Activated naive CD4-positive, alpha-beta T cell treated with anti-CD3 and anti-CD28 coated beads, Interleukin-2, amount 10 ng/mL, durations not matched to agents 7 days and 5 days (primary cell): ENCODE measurements at regions not wholly inside any gene's neighbourhood (a gene's known extent, or its start where the extent isn't known, plus 50 kb on each side); places are given as distances from the start of the nearest gene placed in this dataset.

Experiments
- CTCF ChIA-PET: fragments of 350-600 bp; sonication (Branson Sonifier 250); formaldehyde crosslinking; loops from one replicate; lab custom pipeline; 2021; ENCODE audit warnings: antibody characterized with exemption; lab: Charles Lee
- DNase-seq: peaks from one replicate; pipeline ENCODE4 v3.0.0-alpha.2; 2020
- H3K27ac Mint-ChIP-seq: one replicate; pipeline ENCODE4 v1.8.0; 2021; ENCODE audit warnings: mild to moderate bottlenecking, moderate library complexity, mixed read lengths
- H3K27me3 Mint-ChIP-seq: one replicate; pipeline ENCODE4 v1.8.0; 2021; ENCODE audit warnings: mild to moderate bottlenecking, mixed read lengths
- H3K36me3 Mint-ChIP-seq: one replicate; pipeline ENCODE4 v1.8.0; 2021; ENCODE audit warnings: mixed read lengths
- H3K4me1 Mint-ChIP-seq: one replicate; pipeline ENCODE4 v1.8.0; 2021; ENCODE audit warnings: mixed read lengths
- H3K4me3 Mint-ChIP-seq: one replicate; pipeline ENCODE4 v1.8.0; 2021; ENCODE audit warnings: mild to moderate bottlenecking, moderate library complexity, mixed read lengths
- H3K9me3 Mint-ChIP-seq: one replicate; pipeline ENCODE4 v1.8.0; 2021; ENCODE audit warnings: mixed read lengths

GRCh38 chr7:83882551-83882950 lies 233.6 kb upstream of the SEMA3E start:
- Mint-ChIP-seq H3K36me3 (no peaks in the 10 kb centered on the region), H3K9me3 (no peaks in the 10 kb centered on the region), H3K4me1 (no peaks in the 10 kb centered on the region), H3K4me3 (no peak overlapping the region), H3K27me3 (no peaks in the 10 kb centered on the region), H3K27ac (no peak overlapping the region)
- DNase-seq = no peak
- CTCF ChIA-PET = no interaction called here

GRCh38 chr7:83879063-83879462 lies 230.1 kb upstream of the SEMA3E start:
- Mint-ChIP-seq H3K4me1 (no peaks in the 10 kb centered on the region), H3K27me3 (no peaks in the 10 kb centered on the region), H3K9me3 (no peaks in the 10 kb centered on the region), H3K36me3 (no peaks in the 10 kb centered on the region), H3K27ac (no peak overlapping the region), H3K4me3 (no peak overlapping the region)
- CTCF ChIA-PET = no interaction called here
- no peak for DNase-seq

GRCh38 chr7:83878614-83879013 lies 229.7 kb upstream of the SEMA3E start:
- no peaks in the 10 kb centered on the region for H3K36me3 Mint-ChIP-seq
- DNase-seq = no peak
- no peaks in the 10 kb centered on the region for H3K4me1 Mint-ChIP-seq
- no peak overlapping the region for H3K27ac Mint-ChIP-seq
- no peak overlapping the region for H3K4me3 Mint-ChIP-seq
- no peaks in the 10 kb centered on the region for H3K27me3 Mint-ChIP-seq
- CTCF ChIA-PET = no interaction called here
- no peaks in the 10 kb centered on the region for H3K9me3 Mint-ChIP-seq

- Mint-ChIP-seq H3K4me1 (no peaks in the 10 kb centered on the region), H3K27ac (no peak overlapping the region), H3K9me3 (no peaks in the 10 kb centered on the region), H3K27me3 (no peaks in the 10 kb centered on the region), H3K36me3 (no peaks in the 10 kb centered on the region), H3K4me3 (no peak overlapping the region)
- DNase-seq = no peak
- CTCF ChIA-PET = no interaction called here
These were observed 227.7 kb upstream of the SEMA3E start for GRCh38 chr7:83876593-83876992.

- no peaks in the 10 kb centered on the region for H3K27me3 Mint-ChIP-seq
- H3K36me3 Mint-ChIP-seq = no peaks in the 10 kb centered on the region
- no peaks in the 10 kb centered on the region for H3K9me3 Mint-ChIP-seq
- H3K4me3 Mint-ChIP-seq = no peak overlapping the region
- H3K27ac Mint-ChIP-seq = no peak overlapping the region
- CTCF ChIA-PET = no interaction called here
- no peaks in the 10 kb centered on the region for H3K4me1 Mint-ChIP-seq
- DNase-seq = no peak
These were observed 224.5 kb upstream of the SEMA3E start for GRCh38 chr7:83873459-83873858.

- H3K36me3 Mint-ChIP-seq = no peaks in the 10 kb centered on the region
- no peak overlapping the region for H3K27ac Mint-ChIP-seq
- no peaks in the 10 kb centered on the region for H3K9me3 Mint-ChIP-seq
- H3K4me1 Mint-ChIP-seq = no peaks in the 10 kb centered on the region
- H3K4me3 Mint-ChIP-seq = no peak overlapping the region
- CTCF ChIA-PET = no interaction called here
- no peaks in the 10 kb centered on the region for H3K27me3 Mint-ChIP-seq
- no peak for DNase-seq
These were observed 223.6 kb upstream of the SEMA3E start for GRCh38 chr7:83872501-83872900.

- no peak overlapping the region for H3K4me3 Mint-ChIP-seq
- H3K27me3 Mint-ChIP-seq = no peaks in the 10 kb centered on the region
- no peaks in the 10 kb centered on the region for H3K4me1 Mint-ChIP-seq
- CTCF ChIA-PET = no interaction called here
- H3K27ac Mint-ChIP-seq = no peak overlapping the region
- no peak for DNase-seq
- H3K36me3 Mint-ChIP-seq = no peaks in the 10 kb centered on the region
- no peaks in the 10 kb centered on the region for H3K9me3 Mint-ChIP-seq
These were observed 221.6 kb upstream of the SEMA3E start for GRCh38 chr7:83870515-83870914.

- no peaks in the 10 kb centered on the region for H3K9me3 Mint-ChIP-seq
- no peak overlapping the region for H3K27ac Mint-ChIP-seq
- DNase-seq = no peak
- CTCF ChIA-PET = no interaction called here
- no peaks in the 10 kb centered on the region for H3K27me3 Mint-ChIP-seq
- no peak overlapping the region for H3K4me3 Mint-ChIP-seq
- H3K4me1 Mint-ChIP-seq = no peaks in the 10 kb centered on the region
- no peaks in the 10 kb centered on the region for H3K36me3 Mint-ChIP-seq
These were observed 217.6 kb upstream of the SEMA3E start for GRCh38 chr7:83866582-83866981.

- no peaks in the 10 kb centered on the region for H3K27me3 Mint-ChIP-seq
- H3K4me1 Mint-ChIP-seq = no peaks in the 10 kb centered on the region
- no peak overlapping the region for H3K27ac Mint-ChIP-seq
- H3K36me3 Mint-ChIP-seq = no peaks in the 10 kb centered on the region
- CTCF ChIA-PET = no interaction called here
- no peak overlapping the region for H3K4me3 Mint-ChIP-seq
- DNase-seq = no peak
- no peaks in the 10 kb centered on the region for H3K9me3 Mint-ChIP-seq
These were observed 215.6 kb upstream of the SEMA3E start for GRCh38 chr7:83864551-83864950.

- Mint-ChIP-seq H3K27ac (no peak overlapping the region), H3K36me3 (no peaks in the 10 kb centered on the region), H3K4me1 (no peaks in the 10 kb centered on the region), H3K27me3 (no peaks in the 10 kb centered on the region), H3K9me3 (no peaks in the 10 kb centered on the region), H3K4me3 (no peak overlapping the region)
- DNase-seq = no peak
- CTCF ChIA-PET = no interaction called here
These were observed 215.0 kb upstream of the SEMA3E start for GRCh38 chr7:83863906-83864305.

- H3K4me3 Mint-ChIP-seq = no peak overlapping the region
- no peak overlapping the region for H3K27ac Mint-ChIP-seq
- DNase-seq = no peak
- CTCF ChIA-PET = no interaction called here
- H3K9me3 Mint-ChIP-seq = no peaks in the 10 kb centered on the region
- no peaks in the 10 kb centered on the region for H3K27me3 Mint-ChIP-seq
- no peaks in the 10 kb centered on the region for H3K4me1 Mint-ChIP-seq
- no peaks in the 10 kb centered on the region for H3K36me3 Mint-ChIP-seq
These were observed 212.9 kb upstream of the SEMA3E start for GRCh38 chr7:83861876-83862275.

GRCh38 chr7:83859827-83860226 lies 210.9 kb upstream of the SEMA3E start:
- H3K36me3 Mint-ChIP-seq = no peaks in the 10 kb centered on the region
- CTCF ChIA-PET = no interaction called here
- no peak overlapping the region for H3K4me3 Mint-ChIP-seq
- no peaks in the 10 kb centered on the region for H3K4me1 Mint-ChIP-seq
- H3K27me3 Mint-ChIP-seq = no peaks in the 10 kb centered on the region
- H3K27ac Mint-ChIP-seq = no peak overlapping the region
- no peaks in the 10 kb centered on the region for H3K9me3 Mint-ChIP-seq
- DNase-seq = no peak

GRCh38 chr7:83857691-83858090 lies 208.8 kb upstream of the SEMA3E start:
- Mint-ChIP-seq H3K4me3 (no peak overlapping the region), H3K27ac (no peak overlapping the region), H3K4me1 (no peaks in the 10 kb centered on the region), H3K27me3 (no peaks in the 10 kb centered on the region), H3K36me3 (no peaks in the 10 kb centered on the region), H3K9me3 (no peaks in the 10 kb centered on the region)
- CTCF ChIA-PET = no interaction called here
- no peak for DNase-seq

- no peak overlapping the region for H3K4me3 Mint-ChIP-seq
- no peaks in the 10 kb centered on the region for H3K27me3 Mint-ChIP-seq
- CTCF ChIA-PET = no interaction called here
- no peaks in the 10 kb centered on the region for H3K36me3 Mint-ChIP-seq
- DNase-seq = no peak
- no peaks in the 10 kb centered on the region for H3K9me3 Mint-ChIP-seq
- no peaks in the 10 kb centered on the region for H3K4me1 Mint-ChIP-seq
- H3K27ac Mint-ChIP-seq = no peak overlapping the region
These were observed 207.2 kb upstream of the SEMA3E start for GRCh38 chr7:83856094-83856493.

GRCh38 chr7:83852136-83852535 lies 203.2 kb upstream of the SEMA3E start:
- Mint-ChIP-seq H3K9me3 (no peaks in the 10 kb centered on the region), H3K4me1 (no peaks in the 10 kb centered on the region), H3K27me3 (no peaks in the 10 kb centered on the region), H3K36me3 (no peaks in the 10 kb centered on the region), H3K27ac (no peak overlapping the region), H3K4me3 (no peak overlapping the region)
- DNase-seq = no peak
- CTCF ChIA-PET = no interaction called here

- H3K36me3 Mint-ChIP-seq = no peaks in the 10 kb centered on the region
- H3K27ac Mint-ChIP-seq = no peak overlapping the region
- DNase-seq = no peak
- no peak overlapping the region for H3K4me3 Mint-ChIP-seq
- H3K9me3 Mint-ChIP-seq = no peaks in the 10 kb centered on the region
- CTCF ChIA-PET = no interaction called here
- no peaks in the 10 kb centered on the region for H3K27me3 Mint-ChIP-seq
- no peaks in the 10 kb centered on the region for H3K4me1 Mint-ChIP-seq
These were observed 202.6 kb upstream of the SEMA3E start for GRCh38 chr7:83851551-83851950.
